Neural cell (in vitro differentiated cells): ENCODE measurements at regions not wholly inside any gene's neighbourhood (a gene's known extent, or its start where the extent isn't known, plus 50 kb on each side); places are given as distances from the start of the nearest gene placed in this dataset.

Experiments used
- H2AFZ ChIP-seq: fragments of 200-600, 300-800 bp; sonication (generic), shearing (Covaris generic); 2 replicates; pipeline ENCODE4 v1.6.0; 2014; ENCODE audit warnings: low read depth, mild to moderate bottlenecking, antibody characterized with exemption, low read length, moderate library complexity
- H3F3A ChIP-seq: fragments of 200-600 bp; shearing (Covaris generic); 2 replicates; pipeline ENCODE4 v1.6.1; 2016; ENCODE audit warnings: mild to moderate bottlenecking, moderate library complexity, mixed read lengths, antibody characterized with exemption, low read length; ENCODE audit not compliant: insufficient read depth, poor library complexity, severe bottlenecking
- H3K27ac ChIP-seq: fragments of 200-600, 300-800 bp; sonication (generic), shearing (Covaris generic); 2 replicates; pipeline ENCODE4 v1.5.1; 2014; ENCODE audit warnings: mild to moderate bottlenecking, low read length, moderate library complexity
- H3K27me3 ChIP-seq: fragments of 300-800, 200-600 bp; sonication (generic), shearing (Covaris generic); 2 replicates; pipeline ENCODE4 v1.6.0; 2014; ENCODE audit warnings: mild to moderate bottlenecking, low read depth, low read length, moderate library complexity; ENCODE audit not compliant: insufficient read depth
- H3K36me3 ChIP-seq: fragments of 300-800, 200-600 bp; sonication (generic), shearing (Covaris generic); 2 replicates; pipeline ENCODE4 v1.5.1; 2014; ENCODE audit warnings: mild to moderate bottlenecking, antibody characterized with exemption, low read length, moderate library complexity; ENCODE audit not compliant: insufficient read depth
- H3K4me2 ChIP-seq: fragments of 300-800, 200-600 bp; sonication (generic), shearing (Covaris generic); 2 replicates; pipeline ENCODE4 v1.6.0; 2014; ENCODE audit warnings: mild to moderate bottlenecking, low read length
- H3K4me3 ChIP-seq: fragments of 300-800, 200-600 bp; sonication (generic), shearing (Covaris generic); 2 replicates; pipeline ENCODE4 v1.5.1; 2014; ENCODE audit warnings: mild to moderate bottlenecking, low read length, moderate library complexity
- H3K79me2 ChIP-seq: fragments of 200-600 bp; shearing (Covaris generic); replicated peaks from 2 replicates; pipeline ENCODE4 v1.6.0; 2014; ENCODE audit warnings: mild to moderate bottlenecking, low read length, moderate library complexity; ENCODE audit not compliant: insufficient read depth
- H3K9ac ChIP-seq: fragments of 300-800, 200-600 bp; sonication (generic), shearing (Covaris generic); 2 replicates; pipeline ENCODE4 v1.6.1; 2016; ENCODE audit warnings: mild to moderate bottlenecking, low read length, mixed read lengths
- H3K9me2 ChIP-seq: fragments of 200-600 bp; shearing (Covaris generic); 2 replicates; pipeline ENCODE4 v1.6.1; 2016; ENCODE audit warnings: mild to moderate bottlenecking, low read length, mixed read lengths; ENCODE audit not compliant: insufficient read depth
- H3K9me3 ChIP-seq: fragments of 200-600, 300-800 bp; sonication (generic), shearing (Covaris generic); 2 replicates; pipeline ENCODE4 v1.6.1; 2016; ENCODE audit warnings: mild to moderate bottlenecking, mixed run types, low read length, moderate library complexity, mixed read lengths
- H4K20me1 ChIP-seq: fragments of 200-600 bp; shearing (Covaris generic); 2 replicates; pipeline ENCODE4 v1.6.1; 2016; ENCODE audit warnings: mild to moderate bottlenecking, mixed run types; ENCODE audit not compliant: insufficient read depth
- EP300 ChIP-seq: fragments of 450-650 bp; conservative IDR thresholded peaks from 2 replicates; pipeline ENCODE4 v1.6.1; 2014; ENCODE audit warnings: antibody characterized with exemption, mild to moderate bottlenecking, moderate library complexity; ENCODE audit not compliant: poor library complexity, severe bottlenecking
- EZH2 ChIP-seq: fragments of 200-600, 300-800 bp; shearing (Covaris generic), sonication (generic); IDR thresholded peaks from 2 replicates; pipeline ENCODE4 v1.6.1; 2014; ENCODE audit warnings: antibody characterized with exemption, low read length, borderline replicate concordance, mild to moderate bottlenecking; ENCODE audit not compliant: insufficient read depth, poor library complexity, severe bottlenecking
- MXI1 ChIP-seq: fragments of 450-650 bp; conservative IDR thresholded peaks from 2 replicates; pipeline ENCODE4 v1.6.1; 2014; ENCODE audit warnings: antibody characterized with exemption, mild to moderate bottlenecking; ENCODE audit not compliant: poor library complexity, severe bottlenecking
- POLR2AphosphoS5 ChIP-seq: IDR thresholded peaks from 2 replicates; pipeline ENCODE4 v1.6.1; 2012
- RAD21 ChIP-seq: fragments of 450-650 bp; conservative IDR thresholded peaks from 2 replicates; pipeline ENCODE4 v1.6.1; 2014; ENCODE audit warnings: antibody characterized with exemption, mild to moderate bottlenecking, moderate library complexity
- SMC3 ChIP-seq: fragments of 450-650 bp; conservative IDR thresholded peaks from 2 replicates; pipeline ENCODE4 v1.6.1; 2014; ENCODE audit warnings: antibody characterized with exemption, mild to moderate bottlenecking, moderate library complexity; ENCODE audit not compliant: poor library complexity
- TAF1 ChIP-seq: IDR thresholded peaks from 2 replicates; pipeline ENCODE4 v1.6.1; 2012; ENCODE audit warnings: low read depth
- TF ChIP-seq, protein P1 (sequence below): fragments of 450-650 bp; IDR thresholded peaks from 2 replicates; pipeline ENCODE4 v1.5.1; 2014; ENCODE audit warnings: antibody characterized with exemption, mild to moderate bottlenecking, moderate library complexity; ENCODE audit not compliant: poor library complexity, severe bottlenecking
- TF ChIP-seq, protein P2 (sequence below): IDR thresholded peaks from 2 replicates; pipeline ENCODE4 v1.6.1; 2012; ENCODE audit warnings: borderline replicate concordance

DNA sequence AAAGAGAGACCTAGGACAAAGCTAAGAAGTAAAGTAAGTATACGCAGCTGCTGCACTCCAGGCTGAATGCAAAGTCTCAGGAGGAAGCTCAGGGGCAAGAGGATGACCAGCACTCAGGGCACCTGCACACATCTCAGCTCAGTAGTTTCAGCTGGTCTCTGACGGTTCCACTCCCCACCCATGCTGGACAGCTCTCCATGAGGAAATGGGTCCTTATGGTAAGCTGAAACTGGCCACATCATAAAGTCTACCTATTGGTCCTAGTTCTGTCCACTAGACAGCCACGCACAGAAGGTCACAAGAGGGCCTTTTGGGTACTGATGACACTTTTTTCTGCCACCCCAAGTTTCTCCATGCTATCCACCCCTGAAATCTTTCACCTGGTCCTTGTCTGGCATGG, 215.3 kb downstream of the TTC32 start:
- TF ChIP-seq EP300 (no peak), RAD21 (no peak), POLR2AphosphoS5 (no peak), TAF1 (no peak), MXI1 (no peak), EZH2 (no peak), SMC3 (no peak)
- TF ChIP-seq, protein P1, sequence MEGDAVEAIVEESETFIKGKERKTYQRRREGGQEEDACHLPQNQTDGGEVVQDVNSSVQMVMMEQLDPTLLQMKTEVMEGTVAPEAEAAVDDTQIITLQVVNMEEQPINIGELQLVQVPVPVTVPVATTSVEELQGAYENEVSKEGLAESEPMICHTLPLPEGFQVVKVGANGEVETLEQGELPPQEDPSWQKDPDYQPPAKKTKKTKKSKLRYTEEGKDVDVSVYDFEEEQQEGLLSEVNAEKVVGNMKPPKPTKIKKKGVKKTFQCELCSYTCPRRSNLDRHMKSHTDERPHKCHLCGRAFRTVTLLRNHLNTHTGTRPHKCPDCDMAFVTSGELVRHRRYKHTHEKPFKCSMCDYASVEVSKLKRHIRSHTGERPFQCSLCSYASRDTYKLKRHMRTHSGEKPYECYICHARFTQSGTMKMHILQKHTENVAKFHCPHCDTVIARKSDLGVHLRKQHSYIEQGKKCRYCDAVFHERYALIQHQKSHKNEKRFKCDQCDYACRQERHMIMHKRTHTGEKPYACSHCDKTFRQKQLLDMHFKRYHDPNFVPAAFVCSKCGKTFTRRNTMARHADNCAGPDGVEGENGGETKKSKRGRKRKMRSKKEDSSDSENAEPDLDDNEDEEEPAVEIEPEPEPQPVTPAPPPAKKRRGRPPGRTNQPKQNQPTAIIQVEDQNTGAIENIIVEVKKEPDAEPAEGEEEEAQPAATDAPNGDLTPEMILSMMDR, result no peak
- H3K9me2 ChIP-seq, result no peaks in the 10 kb centered on the region
- H3K36me3 ChIP-seq, result no peaks in the 10 kb centered on the region
- H3K79me2 ChIP-seq, result no peaks in the 10 kb centered on the region
- H3K9me3 ChIP-seq, result no peaks in the 10 kb centered on the region
- no peak overlapping the region for H3K27ac ChIP-seq
- no peak overlapping the region for H3K4me2 ChIP-seq
- no peak overlapping the region for H2AFZ ChIP-seq
- H3K27me3 ChIP-seq, result no peaks in the 10 kb centered on the region
- no peak overlapping the region for H3K9ac ChIP-seq
- H3K4me3 ChIP-seq, result no peak overlapping the region
- no peaks in the 10 kb centered on the region for H3F3A ChIP-seq
- H4K20me1 ChIP-seq, result no peaks in the 10 kb centered on the region

DNA sequence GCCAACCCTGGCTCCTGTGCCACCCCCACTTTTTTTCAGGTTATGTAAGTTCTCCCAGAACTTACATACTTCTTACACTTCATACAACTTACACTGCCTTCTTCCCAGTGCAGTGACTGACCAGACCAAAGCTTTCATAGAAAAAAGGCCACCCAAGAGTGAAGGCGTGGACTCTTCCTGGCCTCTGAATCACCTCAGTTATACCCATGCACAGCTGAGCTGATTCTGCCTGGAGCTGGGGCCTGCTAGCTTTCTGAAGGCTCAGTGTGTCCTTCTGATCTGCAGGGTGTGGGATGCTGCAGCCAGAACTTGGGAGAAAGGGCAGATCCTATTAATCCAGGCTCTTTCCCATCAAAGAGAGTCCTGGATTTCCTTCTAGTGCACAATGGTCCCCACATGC, 216.1 kb downstream of the TTC32 start:
- TF ChIP-seq, protein P2, sequence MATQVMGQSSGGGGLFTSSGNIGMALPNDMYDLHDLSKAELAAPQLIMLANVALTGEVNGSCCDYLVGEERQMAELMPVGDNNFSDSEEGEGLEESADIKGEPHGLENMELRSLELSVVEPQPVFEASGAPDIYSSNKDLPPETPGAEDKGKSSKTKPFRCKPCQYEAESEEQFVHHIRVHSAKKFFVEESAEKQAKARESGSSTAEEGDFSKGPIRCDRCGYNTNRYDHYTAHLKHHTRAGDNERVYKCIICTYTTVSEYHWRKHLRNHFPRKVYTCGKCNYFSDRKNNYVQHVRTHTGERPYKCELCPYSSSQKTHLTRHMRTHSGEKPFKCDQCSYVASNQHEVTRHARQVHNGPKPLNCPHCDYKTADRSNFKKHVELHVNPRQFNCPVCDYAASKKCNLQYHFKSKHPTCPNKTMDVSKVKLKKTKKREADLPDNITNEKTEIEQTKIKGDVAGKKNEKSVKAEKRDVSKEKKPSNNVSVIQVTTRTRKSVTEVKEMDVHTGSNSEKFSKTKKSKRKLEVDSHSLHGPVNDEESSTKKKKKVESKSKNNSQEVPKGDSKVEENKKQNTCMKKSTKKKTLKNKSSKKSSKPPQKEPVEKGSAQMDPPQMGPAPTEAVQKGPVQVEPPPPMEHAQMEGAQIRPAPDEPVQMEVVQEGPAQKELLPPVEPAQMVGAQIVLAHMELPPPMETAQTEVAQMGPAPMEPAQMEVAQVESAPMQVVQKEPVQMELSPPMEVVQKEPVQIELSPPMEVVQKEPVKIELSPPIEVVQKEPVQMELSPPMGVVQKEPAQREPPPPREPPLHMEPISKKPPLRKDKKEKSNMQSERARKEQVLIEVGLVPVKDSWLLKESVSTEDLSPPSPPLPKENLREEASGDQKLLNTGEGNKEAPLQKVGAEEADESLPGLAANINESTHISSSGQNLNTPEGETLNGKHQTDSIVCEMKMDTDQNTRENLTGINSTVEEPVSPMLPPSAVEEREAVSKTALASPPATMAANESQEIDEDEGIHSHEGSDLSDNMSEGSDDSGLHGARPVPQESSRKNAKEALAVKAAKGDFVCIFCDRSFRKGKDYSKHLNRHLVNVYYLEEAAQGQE, result no peak
- no peak for TF ChIP-seq MXI1
- no peaks in the 10 kb centered on the region for H3K27me3 ChIP-seq
- no peak overlapping the region for H2AFZ ChIP-seq

DNA sequence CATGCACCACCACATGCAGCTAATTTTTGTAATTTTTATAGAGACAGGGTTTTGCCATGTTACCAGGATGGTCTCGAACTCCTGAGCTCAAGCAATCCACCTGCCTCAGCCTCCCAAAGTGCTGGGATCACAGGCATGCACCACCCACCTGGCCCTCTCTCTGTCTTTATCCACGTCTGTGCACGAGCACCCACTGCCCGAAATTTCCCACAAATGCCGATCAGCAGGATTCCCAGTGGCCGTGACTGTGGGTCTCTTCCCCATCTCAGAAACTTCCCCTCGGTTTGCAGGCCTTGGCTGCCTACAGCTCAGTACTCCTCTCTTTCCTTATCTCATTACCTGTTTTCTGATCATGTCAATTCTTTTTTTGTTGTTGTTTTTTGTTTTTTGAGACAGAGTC, 217.3 kb downstream of the TTC32 start:
- Histone ChIP-seq H3K79me2 (no peaks in the 10 kb centered on the region), H3F3A (no peaks in the 10 kb centered on the region), H3K36me3 (no peaks in the 10 kb centered on the region), H2AFZ (no peak overlapping the region), H3K27ac (no peak overlapping the region), H3K9me3 (no peaks in the 10 kb centered on the region), H3K4me2 (no peak overlapping the region), H3K27me3 (no peaks in the 10 kb centered on the region), H3K4me3 (no peak overlapping the region), H4K20me1 (no peaks in the 10 kb centered on the region), H3K9me2 (no peaks in the 10 kb centered on the region), H3K9ac (no peak overlapping the region)
- TF ChIP-seq, protein P2, result no peak
- TF ChIP-seq SMC3, result no peak
- TF ChIP-seq EP300, result no peak
- no peak for TF ChIP-seq TAF1
- TF ChIP-seq, protein P1, result no peak
- TF ChIP-seq RAD21, result no peak
- no peak for TF ChIP-seq POLR2AphosphoS5
- TF ChIP-seq EZH2, result no peak
- TF ChIP-seq MXI1, result no peak

More for the DNA sequence above, 216.1 kb downstream of the TTC32 start:
- Histone ChIP-seq H3K4me2 (no peak overlapping the region), H3K9me2 (no peaks in the 10 kb centered on the region), H3K4me3 (no peak overlapping the region), H3F3A (no peaks in the 10 kb centered on the region), H3K36me3 (no peaks in the 10 kb centered on the region), H4K20me1 (no peaks in the 10 kb centered on the region), H3K9ac (no peak overlapping the region), H3K9me3 (no peaks in the 10 kb centered on the region), H3K27ac (no peak overlapping the region), H3K79me2 (no peaks in the 10 kb centered on the region)
